Endometrial microvascular endothelial cells (primary cell): ENCODE measurements at regions not wholly inside any gene's neighbourhood (a gene's known extent, or its start where the extent isn't known, plus 50 kb on each side); places are given as distances from the start of the nearest gene placed in this dataset.

Source experiments
- in situ Hi-C: cut with HindIII; loops from 2 replicates; pipeline ENCODE4 v1.10.0; 2017; ENCODE audit warnings: low sequenced_read_pairs, low pct_unique_long_range_greater_than_20kb; ENCODE audit errors: inconsistent ontology term

DNA sequence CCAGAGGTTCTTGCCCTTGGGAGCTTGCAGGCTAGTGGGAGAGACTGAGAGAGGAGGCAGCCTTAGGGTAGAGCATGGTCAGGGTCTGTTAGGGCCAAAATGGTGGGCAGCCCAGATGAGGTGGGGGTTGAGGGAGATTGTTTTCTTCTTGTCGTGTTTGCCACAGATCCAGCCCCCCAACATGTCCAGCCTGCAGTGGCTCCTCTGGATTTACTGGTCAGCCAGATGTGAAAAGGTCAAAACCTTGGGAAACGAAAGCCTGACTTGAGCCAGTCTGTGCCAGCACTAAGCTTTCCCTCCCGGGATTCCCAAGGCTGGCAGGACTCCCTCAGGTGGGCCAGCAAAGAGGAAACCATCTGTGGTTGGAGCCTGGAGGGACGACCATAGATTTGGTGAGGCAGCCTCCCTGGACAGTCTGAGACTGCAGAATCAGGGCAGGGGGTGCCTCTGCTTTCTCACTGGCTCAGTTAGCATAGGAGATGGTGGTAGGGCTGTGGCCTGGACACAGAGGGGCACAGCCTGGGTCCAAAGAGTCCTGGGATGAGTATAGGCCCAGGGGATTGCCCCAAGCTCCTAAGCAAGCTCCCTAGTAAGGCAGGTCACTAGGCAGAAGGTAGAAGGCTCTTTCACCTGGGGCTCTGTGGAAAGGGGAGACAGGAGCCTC is 51.2 kb upstream of the PRR23C start:
- in situ Hi-C loops = no loop called here

GRCh38 chr3:139096670-139097069 is 52.0 kb upstream of the PRR23C start:
- in situ Hi-C loops = no loop called here

- in situ Hi-C loops = no loop called here
Measured at GRCh38 chr3:139098391-139098790, 53.7 kb upstream of the PRR23C start.

- in situ Hi-C loops = no loop called here
Measured at GRCh38 chr3:139099968-139100817, 55.5 kb upstream of the PRR23C start.

GRCh38 chr3:139100821-139101220 is 56.1 kb upstream of the PRR23C start:
- in situ Hi-C loops = no loop called here

- in situ Hi-C loops = no loop called here
Measured at GRCh38 chr3:139101396-139101795, 56.7 kb upstream of the PRR23C start.

DNA sequence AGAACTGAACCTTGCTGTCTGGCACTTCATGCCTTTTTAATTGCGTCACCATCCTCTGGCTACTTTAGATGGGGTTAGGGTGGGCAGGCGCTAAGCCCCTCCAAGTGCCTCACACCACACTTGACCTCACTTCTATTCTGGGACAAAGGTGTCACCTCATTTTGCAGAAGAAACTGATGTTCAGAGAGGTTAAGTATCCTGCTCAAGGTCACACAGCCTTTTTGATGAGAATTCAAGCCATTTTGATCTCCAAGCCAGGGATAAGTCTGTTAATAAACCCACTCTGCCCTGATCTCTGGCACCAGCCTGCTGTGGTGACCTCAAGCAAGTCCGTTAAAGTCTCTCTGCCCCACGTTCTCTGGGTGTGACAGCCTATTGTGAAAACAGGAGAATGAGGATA is 58.8 kb upstream of the PRR23C start:
- in situ Hi-C loops = no loop called here

DNA sequence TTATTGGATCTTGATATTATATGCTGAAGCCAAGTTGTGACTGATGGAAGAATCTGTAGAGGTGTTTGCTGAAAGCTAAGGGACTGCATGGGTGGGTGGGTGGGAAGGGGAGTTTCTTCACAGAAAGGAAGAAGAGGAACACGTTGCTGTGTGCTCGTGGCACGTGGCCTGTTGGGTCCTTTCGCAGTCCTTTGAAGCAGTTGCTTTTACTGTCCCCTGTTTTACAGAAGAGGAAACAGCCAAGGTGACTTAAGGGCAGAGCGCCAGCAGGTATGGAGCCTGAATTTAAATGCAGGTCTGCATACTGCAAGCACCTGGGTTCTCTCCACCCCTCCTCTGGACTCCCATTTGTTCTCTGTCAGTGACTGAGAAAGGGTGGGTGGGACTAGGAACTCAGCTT is 59.4 kb upstream of the PRR23C start:
- in situ Hi-C loops = no loop called here

GRCh38 chr3:139105154-139105702 is 60.5 kb upstream of the PRR23C start:
- in situ Hi-C loops = no loop called here

- in situ Hi-C loops = no loop called here
Measured at GRCh38 chr3:139106013-139106932, 61.6 kb upstream of the PRR23C start.

DNA sequence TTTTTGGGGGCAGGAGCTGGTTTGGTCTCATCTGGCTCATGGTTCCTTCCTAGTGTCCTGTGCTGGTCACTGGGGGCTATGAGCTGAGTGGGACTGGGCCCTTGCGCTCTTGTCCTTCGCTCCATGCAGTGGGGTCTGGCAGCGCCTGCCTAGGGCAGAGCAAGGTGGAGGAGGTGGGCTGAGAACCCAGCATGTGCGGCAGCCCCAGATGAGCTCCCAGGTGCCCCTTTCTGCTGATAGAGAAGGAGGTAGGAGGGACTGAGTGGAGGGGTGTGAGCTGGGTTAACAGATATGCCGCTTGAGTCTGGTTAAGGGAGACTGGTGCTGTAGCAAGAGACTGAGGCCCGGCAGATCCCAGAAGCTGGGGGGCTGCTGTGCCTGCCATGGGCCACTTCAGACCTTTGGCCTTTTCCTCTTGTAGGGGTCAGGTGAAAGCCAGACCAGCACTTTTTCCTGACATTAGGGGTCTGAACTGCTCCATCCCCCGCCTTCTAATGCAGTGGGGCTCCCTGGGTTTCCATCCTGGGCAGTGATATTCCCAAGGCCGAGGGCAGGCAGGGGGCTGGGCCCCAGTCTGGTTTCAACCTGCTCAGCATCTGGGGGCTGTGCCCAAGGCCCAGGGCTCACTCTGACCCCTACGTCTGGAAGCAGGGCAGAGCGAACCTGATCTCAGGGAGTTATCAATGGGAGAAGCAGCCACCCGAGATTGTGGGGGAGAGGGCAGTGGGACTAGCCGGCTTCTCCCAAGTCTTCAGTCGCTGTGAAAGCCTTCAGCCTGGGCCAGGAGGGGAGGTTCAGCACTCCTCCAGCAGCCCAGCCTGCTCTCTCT is 62.9 kb upstream of the PRR23C start:
- in situ Hi-C loops = no loop called here

DNA sequence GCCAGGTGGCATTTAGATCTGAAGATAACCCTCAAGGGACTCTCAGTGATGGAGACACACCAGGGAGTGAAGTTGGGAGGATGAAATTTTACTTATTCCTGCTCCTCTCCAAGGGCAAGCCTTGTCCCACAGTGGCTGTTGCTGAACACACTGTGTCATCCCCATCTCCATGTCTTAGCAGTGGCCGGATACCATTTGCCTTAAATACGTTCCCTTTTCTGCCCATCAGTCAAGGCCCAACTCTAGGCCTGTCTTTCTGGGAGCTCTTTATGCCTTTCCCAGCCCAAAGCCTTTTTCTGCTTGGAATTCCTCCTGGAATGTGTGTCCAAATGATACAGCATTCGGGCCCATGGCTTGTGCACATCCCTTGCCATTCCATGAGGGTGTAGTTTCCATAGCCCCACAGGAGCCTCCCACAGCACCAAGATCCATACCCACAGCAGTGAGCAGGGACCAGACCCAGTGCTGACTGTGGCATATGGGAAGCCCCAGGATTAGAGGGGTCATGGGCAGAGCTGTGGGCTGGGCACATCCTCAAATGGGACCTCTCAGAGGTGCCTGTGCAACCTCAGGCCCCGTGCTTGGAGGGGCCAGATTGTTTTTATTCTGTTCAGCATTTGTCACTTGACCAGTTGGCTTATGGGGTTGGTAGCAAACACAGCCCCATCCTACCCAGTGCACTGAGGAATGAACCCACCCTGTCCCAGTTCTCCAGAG is 63.7 kb upstream of the PRR23C start:
- in situ Hi-C loops = no loop called here

DNA sequence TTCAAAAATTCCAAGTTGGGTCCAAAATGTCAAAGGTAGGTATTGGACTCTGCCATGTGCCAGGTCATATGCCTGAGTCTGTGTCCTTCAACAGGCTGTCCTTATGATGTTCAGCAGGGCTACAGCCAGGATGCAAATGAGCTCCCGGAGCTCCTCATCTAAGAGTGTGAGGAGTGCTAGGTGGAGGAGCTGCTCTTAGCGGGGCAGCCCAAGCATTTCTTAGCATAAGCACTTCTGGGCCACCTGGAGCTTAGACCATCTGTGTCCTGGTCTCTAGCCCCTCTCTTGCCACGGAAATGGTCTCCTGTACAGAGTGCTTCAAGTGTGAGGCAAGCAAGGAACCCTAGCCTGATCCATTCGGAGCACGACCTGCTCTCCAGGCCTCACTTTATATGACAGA is 64.6 kb upstream of the PRR23C start:
- in situ Hi-C loops = no loop called here

- in situ Hi-C loops = loop anchor here (10.0 kb wide), 1 partner anchor 235 kb away; the partner anchor contains the start of gene MRPS22
Measured at GRCh38 chr3:139110072-139110830, 65.6 kb upstream of the PRR23C start.

- in situ Hi-C loops = loop anchor here (10.0 kb wide), 1 partner anchor 234 kb away; the partner anchor contains the start of gene MRPS22
Measured at GRCh38 chr3:139110929-139111328, 66.2 kb upstream of the PRR23C start.

DNA sequence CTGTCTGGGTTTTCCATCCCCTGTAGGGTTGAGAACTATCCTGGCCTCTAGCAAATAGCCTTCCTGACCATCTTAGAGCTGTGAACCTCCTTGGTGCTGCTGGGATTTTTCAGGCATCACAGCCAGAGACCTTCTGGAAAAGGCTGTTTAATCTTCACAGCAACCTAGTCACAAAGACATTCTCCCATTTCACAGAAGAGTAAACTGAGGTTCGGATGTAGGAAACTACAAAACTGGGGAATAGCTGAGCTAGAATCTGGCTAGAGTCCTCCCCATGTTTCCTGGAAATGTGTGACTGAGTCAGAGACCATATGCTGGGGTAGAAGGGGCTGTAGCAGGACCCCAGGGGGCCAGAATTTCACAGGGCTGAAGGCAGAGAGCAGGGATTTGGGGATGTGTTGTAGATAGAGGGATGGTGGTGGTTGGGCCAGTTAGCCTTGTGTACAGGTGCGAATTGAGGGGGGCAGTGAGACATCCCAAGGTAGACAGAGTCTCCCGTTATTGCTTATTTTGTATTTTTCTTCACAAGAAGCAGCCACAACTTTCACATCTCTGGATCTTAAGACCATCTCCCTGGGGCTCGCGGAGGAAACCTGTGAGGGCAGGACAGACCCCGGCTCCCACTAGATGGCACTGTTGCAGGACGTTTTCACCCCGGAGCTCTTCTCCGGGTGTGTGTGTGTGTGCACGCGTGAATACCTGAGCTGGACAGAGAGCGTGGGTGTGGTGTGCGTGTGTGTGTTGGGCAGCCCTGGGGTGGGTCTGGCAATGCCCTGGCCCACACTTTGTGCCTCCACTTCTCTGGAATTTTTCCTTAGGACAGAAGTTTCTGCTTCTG is 66.9 kb upstream of the PRR23C start:
- in situ Hi-C loops = loop anchor here (10.0 kb wide), 1 partner anchor 233 kb away; the partner anchor contains the start of gene MRPS22
